HepG2 (cell line): ENCODE measurements at regions not wholly inside any gene's neighbourhood (a gene's known extent, or its start where the extent isn't known, plus 50 kb on each side); places are given as distances from the start of the nearest gene placed in this dataset.

Experiments
- ATAC-seq: fragments of 200-7000 bp; cut with Tn5 transposase; 3 replicates; pipeline ENCODE4 v1.9.1; 2020; ENCODE audit warnings: mild to moderate bottlenecking, moderate library complexity
- BruUV-seq: library from RNA; stranded (reverse); fragments of 400-500 nt; replicated peaks from 2 replicates; lab custom pipeline; 2021; lab: Mats Ljungman, UMichigan
- CTCF ChIA-PET: fragments of 300-600 bp; formaldehyde crosslinking; extraction: SDS; loops from one replicate; lab custom pipeline; 2021; ENCODE audit warnings: low total read pairs, inconsistent platforms, low intra/inter-chr PET ratio; lab: Yijun Ruan, JAX
- POLR2A ChIA-PET: fragments of 350-600 bp; sonication (Branson Sonifier 250); formaldehyde crosslinking; loops from one replicate; lab custom pipeline; 2020; ENCODE audit warnings: antibody characterized with exemption, inconsistent platforms; lab: Yijun Ruan, JAX
- DNase-seq: peaks from one replicate; pipeline ENCODE4 v3.0.0-alpha.2; 2015; ENCODE audit warnings: low spot score
- FAIRE-seq: peaks from 3 replicates; lab custom pipeline; 2011; peaks lifted over from hg19 to GRCh38; lab: Jason Lieb, UNC
- H2AFZ ChIP-seq: one replicate; pipeline ENCODE4 v1.6.1; 2011; ENCODE audit warnings: low read length, inconsistent platforms
- H3K27ac ChIP-seq: fragments of 300-600 bp; 3 replicates; pipeline ENCODE4 v1.8.0; 2011; ENCODE audit warnings: mixed run types, mild to moderate bottlenecking, mixed read lengths, low read length, inconsistent platforms; ENCODE audit not compliant: insufficient read depth; ENCODE audit errors: extremely low read length
- H3K27me3 ChIP-seq, 2 experiments: fragments of 200-600 bp in 1 of 2; 2 replicates in 1 of 2; 3 replicates in 1 of 2; pipeline versions ENCODE4 v1.6.0 to v1.8.0; 2011; ENCODE audit warnings: low read length in 2 of 2, mild to moderate bottlenecking in 2 of 2, moderate library complexity in 2 of 2, inconsistent platforms in 1 of 2; ENCODE audit not compliant: insufficient read depth in 2 of 2, control insufficient read depth in 1 of 2
- H3K36me3 ChIP-seq, 2 experiments: fragments of 200-600 bp in 1 of 2; replicated peaks in 1 of 2; 2 replicates in 1 of 2; 3 replicates in 1 of 2; pipeline versions ENCODE4 v1.5.1 to v1.8.0; 2011; ENCODE audit warnings: low read length in 2 of 2, inconsistent platforms in 1 of 2; ENCODE audit not compliant: insufficient read depth in 2 of 2, control insufficient read depth in 1 of 2
- H3K4me1 ChIP-seq: 2 replicates; pipeline ENCODE4 v1.5.1; 2012; ENCODE audit warnings: low read length, inconsistent platforms; ENCODE audit not compliant: insufficient read depth
- H3K4me2 ChIP-seq: 2 replicates; pipeline ENCODE4 v1.6.0; 2011; ENCODE audit warnings: low read depth, low read length, inconsistent platforms
- H3K4me3 ChIP-seq, 3 experiments: fragments of 200-600 bp in 1 of 3; sonication (generic), shearing (Covaris generic) in 1 of 3; replicated peaks in 1 of 3; 2 replicates each; pipeline ENCODE4 v1.5.1; 2011 to 2016; ENCODE audit warnings: low read length in 3 of 3, inconsistent platforms in 2 of 3, low read depth in 2 of 3, mild to moderate bottlenecking in 2 of 3, control low read depth in 1 of 3, mixed read lengths in 1 of 3; ENCODE audit not compliant: insufficient read depth in 1 of 3
- H3K79me2 ChIP-seq: one replicate; pipeline ENCODE4 v1.6.1; 2011; ENCODE audit warnings: low read length, inconsistent platforms; ENCODE audit not compliant: insufficient read depth
- H3K9ac ChIP-seq: 2 replicates; pipeline ENCODE4 v1.6.0; 2011; ENCODE audit warnings: mild to moderate bottlenecking, low read depth, low read length, inconsistent platforms; ENCODE audit not compliant: insufficient read depth
- H3K9me3 ChIP-seq: 2 replicates; pipeline ENCODE4 v1.5.1; 2012; ENCODE audit warnings: mild to moderate bottlenecking, low read length
- H4K20me1 ChIP-seq: 2 replicates; pipeline ENCODE4 v1.6.0; 2011; ENCODE audit warnings: inconsistent platforms, mild to moderate bottlenecking, low read length, moderate library complexity; ENCODE audit not compliant: insufficient read depth
- AFF4 ChIP-seq: sonication (generic); formaldehyde crosslinking; IDR thresholded peaks from 2 replicates; pipeline ENCODE4 v1.4.0; 2020; ENCODE audit warnings: missing genetic modification reagents
- DR1 ChIP-seq: sonication (generic); formaldehyde crosslinking; IDR thresholded peaks from 2 replicates; pipeline ENCODE4 v1.8.0; 2021; ENCODE audit warnings: mild to moderate bottlenecking, missing genetic modification reagents, inconsistent platforms
- HMG20B ChIP-seq: conservative IDR thresholded peaks from 2 replicates; pipeline ENCODE4 v1.6.1; 2016; ENCODE audit warnings: missing genetic modification reagents, missing compliant biosample characterization
- HNF4G ChIP-seq, 2 experiments: sonication (generic) in 1 of 2; formaldehyde crosslinking in 1 of 2; IDR thresholded peaks; 2 replicates each; pipeline versions ENCODE4 v1.4.0 to v1.6.1; 2011 to 2020; ENCODE audit warnings: borderline replicate concordance in 2 of 2, low read depth in 2 of 2, mild to moderate bottlenecking in 2 of 2, low read length in 1 of 2, missing genetic modification reagents in 1 of 2, moderate library complexity in 1 of 2
- IRF2 ChIP-seq: IDR thresholded peaks from 2 replicates; pipeline ENCODE4 v1.6.1; 2018; ENCODE audit warnings: missing genetic modification reagents, missing compliant biosample characterization
- KDM2A ChIP-seq: sonication (generic); formaldehyde crosslinking; IDR thresholded peaks from 2 replicates; pipeline ENCODE4 v1.4.0; 2020; ENCODE audit warnings: low read depth, missing genetic modification reagents, borderline replicate concordance
- KMT2A ChIP-seq: sonication (generic); formaldehyde crosslinking; IDR thresholded peaks from 2 replicates; pipeline ENCODE4 v1.4.0; 2020; ENCODE audit warnings: missing genetic modification reagents
- MED13 ChIP-seq: sonication (generic); formaldehyde crosslinking; IDR thresholded peaks from 2 replicates; pipeline ENCODE4 v1.5.0; 2020; ENCODE audit warnings: missing genetic modification reagents
- POLR2AphosphoS5 ChIP-seq: IDR thresholded peaks from 2 replicates; pipeline ENCODE4 v1.6.1; 2012; ENCODE audit warnings: low read depth, low read length
- POLR2G ChIP-seq: fragments of 200-400 bp; formaldehyde crosslinking; IDR thresholded peaks from 2 replicates; pipeline ENCODE4 v1.6.1; 2018; ENCODE audit warnings: mild to moderate bottlenecking, low read depth, low read length, moderate library complexity
- SRY ChIP-seq: sonication (generic); formaldehyde crosslinking; IDR thresholded peaks from 2 replicates; pipeline ENCODE4 v1.8.0; 2022; ENCODE audit warnings: mild to moderate bottlenecking, missing genetic modification reagents
- ZNF101 ChIP-seq: sonication (generic); formaldehyde crosslinking; IDR thresholded peaks from 2 replicates; pipeline ENCODE4 v1.4.0; 2020; ENCODE audit warnings: mild to moderate bottlenecking, low read depth, missing genetic modification reagents, borderline replicate concordance
- ZNF232 ChIP-seq: sonication (generic); formaldehyde crosslinking; IDR thresholded peaks from 2 replicates; pipeline ENCODE4 v1.4.0; 2020; ENCODE audit warnings: missing genetic modification reagents, borderline replicate concordance
- ZNF253 ChIP-seq: sonication (generic); formaldehyde crosslinking; IDR thresholded peaks from 2 replicates; pipeline ENCODE4 v1.8.0; 2022; ENCODE audit warnings: mild to moderate bottlenecking, missing genetic modification reagents, borderline replicate concordance
- ZNF350 ChIP-seq: sonication (generic); formaldehyde crosslinking; IDR thresholded peaks from 2 replicates; pipeline ENCODE4 v1.4.0; 2020; ENCODE audit warnings: mild to moderate bottlenecking, low read depth, missing genetic modification reagents, borderline replicate concordance
- WGBS: methylation state at CpG from one replicate; pipeline ENCODE4 v1.1.6; 2017; ENCODE audit warnings: low lambda C conversion rate; 5-methylcytosine and 5-hydroxymethylcytosine counted together
- in situ Hi-C: cut with HindIII; loops from 2 replicates; pipeline ENCODE4 v1.10.0; 2017; ENCODE audit warnings: low pct_unique_long_range_greater_than_20kb; ENCODE audit not compliant: extremely low pct_ligation_motif_present
- intact Hi-C: fragments of 100-400 bp; cut with micrococcal nuclease; formaldehyde crosslinking; loops from one replicate; pipeline ENCODE4 v1.10.0; 2022; ENCODE audit not compliant: unreplicated experiment
- TF ChIP-seq, protein P1 (sequence below): sonication (generic); formaldehyde crosslinking; IDR thresholded peaks from 2 replicates; pipeline ENCODE4 v1.5.0; 2020; ENCODE audit warnings: missing genetic modification reagents

DNA sequence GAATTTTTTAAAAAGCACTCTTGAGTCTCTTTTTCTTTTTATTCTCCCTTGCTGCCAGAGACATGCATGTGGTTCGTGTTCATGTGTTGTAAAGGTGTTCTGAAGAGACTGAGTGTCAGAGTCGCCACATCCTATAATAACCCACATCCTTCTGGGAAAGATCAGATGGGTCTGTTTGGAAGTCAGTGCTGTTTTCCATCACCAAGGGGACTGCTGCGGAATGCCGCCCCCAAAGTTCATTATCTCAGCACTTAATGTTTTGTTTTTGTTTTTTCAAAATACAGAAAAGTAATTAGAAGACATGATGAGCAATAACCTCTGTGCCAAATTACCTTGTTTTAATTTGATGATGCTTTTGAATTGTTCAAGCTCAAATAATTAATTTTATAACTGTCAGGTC lies 56.9 kb upstream of the EIF3M start:
- H3K4me1 ChIP-seq, result no peaks in the 10 kb centered on the region
- ChIA-PET CTCF (no interaction called here), POLR2A (no interaction called here)
- peaks cover 0 to 8% of the 10 kb centered on the region in 2 experiments; a peak in 3 of 5 replicates for H3K27me3 ChIP-seq
- H3K4me3 ChIP-seq, result no peak overlapping the region
- H3K79me2 ChIP-seq, result no peaks in the 10 kb centered on the region
- FAIRE-seq (no peak), DNase-seq (no peak), ATAC-seq (no peak)
- BruUV-seq, result no TSS peak
- H2AFZ ChIP-seq, result no peak overlapping the region
- no peak overlapping the region for H3K9ac ChIP-seq
- H3K36me3 ChIP-seq, result no peaks in the 10 kb centered on the region
- no peak overlapping the region for H3K27ac ChIP-seq
- intact Hi-C loops, result no loop called here
- in situ Hi-C loops, result no loop called here
- no peaks in the 10 kb centered on the region for H3K9me3 ChIP-seq
- WGBS, result 45% methylated on average over 4 of the region's 4 CpGs
- TF ChIP-seq MED13 (CRISPR knock-in tag) (no peak), HMG20B (no peak), KDM2A (no peak)
- H3K4me2 ChIP-seq, result no peak overlapping the region
- no peaks in the 10 kb centered on the region for H4K20me1 ChIP-seq

- Histone ChIP-seq H3K27ac (no peak overlapping the region), H3K4me3 (no peak overlapping the region), H3K79me2 (no peaks in the 10 kb centered on the region), H3K4me2 (no peak overlapping the region), H4K20me1 (no peaks in the 10 kb centered on the region), H3K27me3 (peaks cover 0 to 11% of the 10 kb centered on the region in 2 experiments; a peak in 4 of 5 replicates), H3K9me3 (no peaks in the 10 kb centered on the region), H3K9ac (no peak overlapping the region), H2AFZ (no peak overlapping the region), H3K4me1 (no peaks in the 10 kb centered on the region), H3K36me3 (no peaks in the 10 kb centered on the region)
- 2% methylated on average over 4 of the region's 5 CpGs for WGBS
- DNase-seq (no peak), ATAC-seq (no peak), FAIRE-seq (no peak)
- BruUV-seq, result no TSS peak
- ChIA-PET CTCF (no interaction called here), POLR2A (no interaction called here)
- intact Hi-C loops, result no loop called here
- TF ChIP-seq POLR2G, result no peak
- TF ChIP-seq AFF4 (CRISPR knock-in tag), result no peak
- no peak for TF ChIP-seq ZNF232 (CRISPR knock-in tag)
- no peak for TF ChIP-seq ZNF101 (CRISPR knock-in tag)
- TF ChIP-seq, protein P1, sequence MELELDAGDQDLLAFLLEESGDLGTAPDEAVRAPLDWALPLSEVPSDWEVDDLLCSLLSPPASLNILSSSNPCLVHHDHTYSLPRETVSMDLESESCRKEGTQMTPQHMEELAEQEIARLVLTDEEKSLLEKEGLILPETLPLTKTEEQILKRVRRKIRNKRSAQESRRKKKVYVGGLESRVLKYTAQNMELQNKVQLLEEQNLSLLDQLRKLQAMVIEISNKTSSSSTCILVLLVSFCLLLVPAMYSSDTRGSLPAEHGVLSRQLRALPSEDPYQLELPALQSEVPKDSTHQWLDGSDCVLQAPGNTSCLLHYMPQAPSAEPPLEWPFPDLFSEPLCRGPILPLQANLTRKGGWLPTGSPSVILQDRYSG, result no peak
- TF ChIP-seq POLR2AphosphoS5, result no peak
- TF ChIP-seq HNF4G (IDR thresholded peaks at IDR 0.05; ENCODE audit: borderline replicate concordance, low read depth, low read length), result no peak
- no peak for TF ChIP-seq HNF4G (CRISPR knock-in tag; IDR thresholded peaks at IDR 0.05; ENCODE audit: borderline replicate concordance, low read depth)
- TF ChIP-seq SRY (CRISPR knock-in tag), result no peak
- TF ChIP-seq ZNF253 (CRISPR knock-in tag), result no peak
- TF ChIP-seq ZNF350, result no peak
- TF ChIP-seq IRF2 (CRISPR knock-in tag), result no peak
- TF ChIP-seq DR1, result no peak
- no peak for TF ChIP-seq KMT2A
- in situ Hi-C loops, result no loop called here
Observed at GRCh38 chr11:32511926-32512325, 71.7 kb upstream of the EIF3M start.
